OCI-LY1 (cell line): ENCODE measurements at regions not wholly inside any gene's neighbourhood (a gene's known extent, or its start where the extent isn't known, plus 50 kb on each side); places are given as distances from the start of the nearest gene placed in this dataset.

ENCODE experiments used
- H2AFZ ChIP-seq: fragments of 200-600 bp; sonication (generic), shearing (Covaris generic); 2 replicates; pipeline ENCODE4 v1.6.0; 2014; ENCODE audit warnings: antibody characterized with exemption, mild to moderate bottlenecking, low read length
- H3F3A ChIP-seq: fragments of 200-600 bp; sonication (generic), shearing (Covaris generic); 2 replicates; pipeline ENCODE4 v1.6.0; 2014; ENCODE audit warnings: mild to moderate bottlenecking, antibody characterized with exemption, low read length, moderate library complexity; ENCODE audit not compliant: insufficient read depth
- H3K27ac ChIP-seq: fragments of 200-600 bp; sonication (generic); 2 replicates; pipeline ENCODE4 v1.5.1; 2014; ENCODE audit warnings: low read length, mixed run types, mild to moderate bottlenecking, low read depth; ENCODE audit not compliant: poor library complexity, severe bottlenecking
- H3K27me3 ChIP-seq: fragments of 200-600 bp; sonication (generic); 2 replicates; pipeline ENCODE4 v1.6.0; 2014; ENCODE audit warnings: antibody characterized with exemption, mild to moderate bottlenecking, low read length, moderate library complexity; ENCODE audit not compliant: insufficient read depth
- H3K36me3 ChIP-seq: fragments of 200-600 bp; sonication (generic); 2 replicates; pipeline ENCODE4 v1.6.1; 2014; ENCODE audit warnings: mild to moderate bottlenecking, antibody characterized with exemption, low read length, moderate library complexity, mixed read lengths; ENCODE audit not compliant: insufficient read depth
- H3K4me1 ChIP-seq: fragments of 200-600 bp; sonication (generic); 2 replicates; pipeline ENCODE4 v1.5.1; 2014; ENCODE audit warnings: mild to moderate bottlenecking, low read length, moderate library complexity; ENCODE audit not compliant: insufficient read depth, severe bottlenecking
- H3K4me2 ChIP-seq: fragments of 200-600 bp; sonication (generic), shearing (Covaris generic); 2 replicates; pipeline ENCODE4 v1.6.1; 2014; ENCODE audit warnings: low read length
- H3K4me3 ChIP-seq: fragments of 200-600 bp; sonication (generic); 2 replicates; pipeline ENCODE4 v1.5.1; 2014; ENCODE audit warnings: low read length, low read depth, mild to moderate bottlenecking, mixed read lengths; ENCODE audit not compliant: poor library complexity, severe bottlenecking
- H3K79me2 ChIP-seq: fragments of 200-600 bp; shearing (Covaris generic); 2 replicates; pipeline ENCODE4 v1.6.1; 2016; ENCODE audit warnings: mixed run types, low read length, mixed read lengths; ENCODE audit not compliant: insufficient read depth
- H3K9ac ChIP-seq: fragments of 200-600 bp; sonication (generic), shearing (Covaris generic); 2 replicates; pipeline ENCODE4 v1.6.1; 2014; ENCODE audit warnings: mild to moderate bottlenecking, low read length, mixed read lengths
- H3K9me2 ChIP-seq: fragments of 200-600 bp; sonication (generic), shearing (Covaris generic); 2 replicates; pipeline ENCODE4 v1.6.1; 2014; ENCODE audit warnings: low read depth, mild to moderate bottlenecking, low read length, mixed read lengths
- H3K9me3 ChIP-seq: fragments of 200-600 bp; shearing (Covaris generic); 2 replicates; pipeline ENCODE4 v1.6.1; 2014; ENCODE audit warnings: low read length, mixed read lengths
- H4K20me1 ChIP-seq: fragments of 200-600 bp; sonication (generic), shearing (Covaris generic); 2 replicates; pipeline ENCODE4 v1.6.0; 2016; ENCODE audit warnings: mild to moderate bottlenecking, low read length; ENCODE audit not compliant: insufficient read depth
- EZH2 ChIP-seq: fragments of 200-600 bp; sonication (generic), shearing (Covaris generic); IDR thresholded peaks from 2 replicates; pipeline ENCODE4 v1.8.0; 2017; ENCODE audit warnings: borderline replicate concordance, mixed run types, mild to moderate bottlenecking, antibody characterized with exemption, low read length, moderate library complexity, mixed read lengths
- TF ChIP-seq, protein P1 (sequence below): fragments of 200-600 bp; sonication (generic), shearing (Covaris generic); IDR thresholded peaks from 2 replicates; pipeline ENCODE4 v1.5.1; 2017; ENCODE audit warnings: mild to moderate bottlenecking, antibody characterized with exemption, low read length, moderate library complexity, mixed read lengths

- no peaks in the 10 kb centered on the region for H3K79me2 ChIP-seq
- no peaks in the 10 kb centered on the region for H3K9me2 ChIP-seq
- no peaks in the 10 kb centered on the region for H3K4me1 ChIP-seq
- no peak overlapping the region for H3K4me3 ChIP-seq
- H3K36me3 ChIP-seq, result no peaks in the 10 kb centered on the region
- no peaks in the 10 kb centered on the region for H3F3A ChIP-seq
- no peaks in the 10 kb centered on the region for H3K27me3 ChIP-seq
- no peak overlapping the region for H2AFZ ChIP-seq
- no peaks in the 10 kb centered on the region for H3K9me3 ChIP-seq
- no peak overlapping the region for H3K27ac ChIP-seq
- no peak overlapping the region for H3K9ac ChIP-seq
- no peaks in the 10 kb centered on the region for H4K20me1 ChIP-seq
- no peak for TF ChIP-seq EZH2
- TF ChIP-seq, protein P1, sequence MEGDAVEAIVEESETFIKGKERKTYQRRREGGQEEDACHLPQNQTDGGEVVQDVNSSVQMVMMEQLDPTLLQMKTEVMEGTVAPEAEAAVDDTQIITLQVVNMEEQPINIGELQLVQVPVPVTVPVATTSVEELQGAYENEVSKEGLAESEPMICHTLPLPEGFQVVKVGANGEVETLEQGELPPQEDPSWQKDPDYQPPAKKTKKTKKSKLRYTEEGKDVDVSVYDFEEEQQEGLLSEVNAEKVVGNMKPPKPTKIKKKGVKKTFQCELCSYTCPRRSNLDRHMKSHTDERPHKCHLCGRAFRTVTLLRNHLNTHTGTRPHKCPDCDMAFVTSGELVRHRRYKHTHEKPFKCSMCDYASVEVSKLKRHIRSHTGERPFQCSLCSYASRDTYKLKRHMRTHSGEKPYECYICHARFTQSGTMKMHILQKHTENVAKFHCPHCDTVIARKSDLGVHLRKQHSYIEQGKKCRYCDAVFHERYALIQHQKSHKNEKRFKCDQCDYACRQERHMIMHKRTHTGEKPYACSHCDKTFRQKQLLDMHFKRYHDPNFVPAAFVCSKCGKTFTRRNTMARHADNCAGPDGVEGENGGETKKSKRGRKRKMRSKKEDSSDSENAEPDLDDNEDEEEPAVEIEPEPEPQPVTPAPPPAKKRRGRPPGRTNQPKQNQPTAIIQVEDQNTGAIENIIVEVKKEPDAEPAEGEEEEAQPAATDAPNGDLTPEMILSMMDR, result no peak
- H3K4me2 ChIP-seq, result no peak overlapping the region
Observed at GRCh38 chr2:40935349-40935748, 483.5 kb upstream of the SLC8A1 start.

- no peaks in the 10 kb centered on the region for H3K27me3 ChIP-seq
- no peaks in the 10 kb centered on the region for H3K9me3 ChIP-seq
- H3K9me2 ChIP-seq, result no peaks in the 10 kb centered on the region
- H3K27ac ChIP-seq, result no peak overlapping the region
- H2AFZ ChIP-seq, result no peak overlapping the region
- TF ChIP-seq, protein P1, result no peak
- no peak for TF ChIP-seq EZH2
- H3K36me3 ChIP-seq, result no peaks in the 10 kb centered on the region
- H3K4me1 ChIP-seq, result no peaks in the 10 kb centered on the region
- no peaks in the 10 kb centered on the region for H3K79me2 ChIP-seq
- no peak overlapping the region for H3K4me3 ChIP-seq
- no peak overlapping the region for H3K9ac ChIP-seq
- H4K20me1 ChIP-seq, result no peaks in the 10 kb centered on the region
- no peaks in the 10 kb centered on the region for H3F3A ChIP-seq
- H3K4me2 ChIP-seq, result no peak overlapping the region
Observed at GRCh38 chr2:40937284-40937683, 485.4 kb upstream of the SLC8A1 start.

DNA sequence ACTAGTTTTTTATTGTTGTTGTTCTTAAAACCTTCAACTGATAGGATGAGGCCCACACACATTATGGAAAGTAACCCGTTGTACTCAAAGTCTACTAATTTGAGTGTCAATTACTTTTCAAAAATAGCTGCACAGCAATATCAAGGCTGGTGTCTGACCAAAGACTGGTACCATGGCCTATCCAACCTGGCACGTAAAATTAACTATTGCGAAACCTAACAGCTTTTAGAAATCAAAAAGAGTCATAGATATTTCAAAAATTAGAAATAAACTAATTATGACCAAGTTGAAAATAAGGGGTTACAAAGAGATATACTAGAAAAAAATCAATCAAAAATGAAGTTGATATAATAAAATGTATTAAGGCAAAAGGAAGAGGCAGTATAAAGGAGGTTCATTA, 501.5 kb upstream of the SLC8A1 start:
- Histone ChIP-seq H3K4me2 (no peak overlapping the region), H2AFZ (no peak overlapping the region), H3K9me2 (no peaks in the 10 kb centered on the region), H3K9ac (no peak overlapping the region), H3F3A (no peaks in the 10 kb centered on the region), H3K27me3 (no peaks in the 10 kb centered on the region), H3K4me1 (no peaks in the 10 kb centered on the region), H3K79me2 (no peaks in the 10 kb centered on the region), H4K20me1 (no peaks in the 10 kb centered on the region), H3K9me3 (no peaks in the 10 kb centered on the region), H3K27ac (no peak overlapping the region), H3K36me3 (no peaks in the 10 kb centered on the region), H3K4me3 (no peak overlapping the region)
- TF ChIP-seq EZH2, result no peak
- TF ChIP-seq, protein P1, result no peak
